KMS-11 (cell line): ENCODE measurements at regions not wholly inside any gene's neighbourhood (a gene's known extent, or its start where the extent isn't known, plus 50 kb on each side); places are given as distances from the start of the nearest gene placed in this dataset.

ENCODE experiments used
- H2AFZ ChIP-seq: fragments of 200-600 bp; sonication (generic); 2 replicates; pipeline ENCODE4 v1.6.1; 2016; ENCODE audit warnings: antibody characterized with exemption, mixed run types, low read depth
- H3K27ac ChIP-seq: fragments of 200-600 bp; sonication (generic); 2 replicates; pipeline ENCODE4 v1.6.1; 2016; ENCODE audit warnings: mild to moderate bottlenecking, mixed run types
- H3K27me3 ChIP-seq: fragments of 200-600 bp; sonication (generic); 2 replicates; pipeline ENCODE4 v1.6.1; 2017; ENCODE audit warnings: mild to moderate bottlenecking, low read depth, mixed run types, moderate library complexity; ENCODE audit not compliant: insufficient read depth
- H3K36me3 ChIP-seq: fragments of 200-600 bp; sonication (generic); 2 replicates; pipeline ENCODE4 v1.6.1; 2017; ENCODE audit warnings: mild to moderate bottlenecking, mixed run types; ENCODE audit not compliant: insufficient read depth
- H3K4me1 ChIP-seq: fragments of 200-600 bp; sonication (generic); 2 replicates; pipeline ENCODE4 v1.6.1; 2016; ENCODE audit warnings: mild to moderate bottlenecking, low read depth, mixed run types; ENCODE audit not compliant: poor library complexity, severe bottlenecking
- H3K4me2 ChIP-seq: fragments of 200-600 bp; sonication (generic); 2 replicates; pipeline ENCODE4 v1.7.0; 2016; ENCODE audit warnings: mild to moderate bottlenecking, mixed run types
- H3K4me3 ChIP-seq: fragments of 200-600 bp; sonication (generic); IDR thresholded peaks from 2 replicates; pipeline ENCODE4 v1.6.1; 2017; ENCODE audit warnings: low read depth, low read length, mixed read lengths; ENCODE audit not compliant: insufficient read depth
- H3K79me2 ChIP-seq: fragments of 200-600 bp; sonication (generic); 2 replicates; pipeline ENCODE4 v1.6.1; 2016; ENCODE audit warnings: low read depth, mixed run types; ENCODE audit not compliant: insufficient read depth
- H3K9ac ChIP-seq: fragments of 200-600 bp; sonication (generic); 2 replicates; pipeline ENCODE4 v1.6.1; 2016; ENCODE audit warnings: mild to moderate bottlenecking, mixed run types
- H4K20me1 ChIP-seq: fragments of 200-600 bp; sonication (generic); 2 replicates; pipeline ENCODE4 v1.6.1; 2016; ENCODE audit warnings: mild to moderate bottlenecking, mixed run types; ENCODE audit not compliant: insufficient read depth
- CTCF ChIP-seq: fragments of 200-600 bp; sonication (generic); conservative IDR thresholded peaks from 2 replicates; pipeline ENCODE4 v1.6.1; 2017; ENCODE audit warnings: low read depth, mild to moderate bottlenecking, antibody characterized with exemption, low read length, moderate library complexity, mixed read lengths

- Histone ChIP-seq H3K4me2 (no peak overlapping the region), H3K9ac (no peak overlapping the region), H4K20me1 (no peaks in the 10 kb centered on the region), H3K4me1 (no peaks in the 10 kb centered on the region), H3K4me3 (no peak overlapping the region), H3K36me3 (no peaks in the 10 kb centered on the region), H2AFZ (no peak overlapping the region), H3K79me2 (no peaks in the 10 kb centered on the region), H3K27ac (no peak overlapping the region), H3K27me3 (no peaks in the 10 kb centered on the region)
- TF ChIP-seq CTCF = no peak
Measured at GRCh38 chr1:87905651-87906050, 577.0 kb downstream of the LMO4 start.

GRCh38 chr1:87906078-87906477 lies 577.4 kb downstream of the LMO4 start:
- Histone ChIP-seq H3K4me1 (no peaks in the 10 kb centered on the region), H3K79me2 (no peaks in the 10 kb centered on the region), H3K4me2 (no peak overlapping the region), H4K20me1 (no peaks in the 10 kb centered on the region), H3K9ac (no peak overlapping the region), H3K4me3 (no peak overlapping the region), H3K36me3 (no peaks in the 10 kb centered on the region), H3K27me3 (no peaks in the 10 kb centered on the region), H2AFZ (no peak overlapping the region), H3K27ac (no peak overlapping the region)
- no peak for TF ChIP-seq CTCF

- no peaks in the 10 kb centered on the region for H4K20me1 ChIP-seq
- peaks cover 23% of the 10 kb centered on the region for H3K4me1 ChIP-seq
- no peak overlapping the region for H3K9ac ChIP-seq
- TF ChIP-seq CTCF = no peak
- no peak overlapping the region for H2AFZ ChIP-seq
- no peaks in the 10 kb centered on the region for H3K36me3 ChIP-seq
- H3K79me2 ChIP-seq = no peaks in the 10 kb centered on the region
- no peak overlapping the region for H3K4me2 ChIP-seq
- H3K27ac ChIP-seq = peak overlapping the region; percentile 67; the same call in 1 of the 2 replicates
- no peak overlapping the region for H3K4me3 ChIP-seq
- no peaks in the 10 kb centered on the region for H3K27me3 ChIP-seq
Measured at GRCh38 chr1:87913361-87913760, 584.7 kb downstream of the LMO4 start.

- H3K36me3 ChIP-seq = no peaks in the 10 kb centered on the region
- no peak overlapping the region; the same call in 1 of the 2 replicates for H3K9ac ChIP-seq
- H4K20me1 ChIP-seq = no peaks in the 10 kb centered on the region
- H2AFZ ChIP-seq = no peak overlapping the region
- no peaks in the 10 kb centered on the region for H3K79me2 ChIP-seq
- peak overlapping the region; percentile 39; the same call in 1 of the 2 replicates for H3K4me2 ChIP-seq
- H3K27me3 ChIP-seq = no peaks in the 10 kb centered on the region
- H3K4me1 ChIP-seq = peaks cover 23% of the 10 kb centered on the region
- H3K4me3 ChIP-seq = no peak overlapping the region
- peak overlapping the region; percentile 67 for H3K27ac ChIP-seq
- TF ChIP-seq CTCF = no peak
Measured at GRCh38 chr1:87914396-87914795, 585.7 kb downstream of the LMO4 start.
